Left lung (tissue), 4 donors: ENCODE measurements at regions not wholly inside any gene's neighbourhood (a gene's known extent, or its start where the extent isn't known, plus 50 kb on each side); places are given as distances from the start of the nearest gene placed in this dataset.

Experiments used
- ATAC-seq: fragments of 200-7000 bp; cut with Tn5 transposase; one replicate; pipeline ENCODE4 v1.9.1; 2020; ENCODE audit warnings: moderate library complexity
- DNase-seq, 4 donors: peaks; one replicate each; pipeline ENCODE4 v3.0.0-alpha.2; 2013 to 2020
- H3K27ac ChIP-seq, 2 donors: fragments of 200-600 bp; sonication (generic) in 1 of 2; one replicate each; pipeline versions ENCODE4 v1.5.0 to v1.8.0; 2020 to 2021
- H3K27me3 ChIP-seq, 2 donors: fragments of 200-600 bp; sonication (generic) in 1 of 2; one replicate each; pipeline versions ENCODE4 v1.5.0 to v1.8.0; 2020 to 2021
- H3K36me3 ChIP-seq, 2 donors: fragments of 200-600 bp; sonication (generic) in 1 of 2; one replicate each; pipeline versions ENCODE4 v1.5.0 to v1.8.0; 2020 to 2021
- H3K4me1 ChIP-seq, 2 donors: fragments of 200-600 bp; one replicate each; pipeline ENCODE4 v1.8.0; 2021
- H3K4me3 ChIP-seq, 2 donors: fragments of 200-600 bp; sonication (generic) in 1 of 2; one replicate each; pipeline versions ENCODE4 v1.5.0 to v1.8.0; 2020 to 2021; ENCODE audit warnings: mild to moderate bottlenecking in 1 of 2
- H3K9me3 ChIP-seq, 2 donors: fragments of 200-600 bp; sonication (generic) in 1 of 2; one replicate each; pipeline versions ENCODE4 v1.5.0 to v1.8.0; 2020 to 2021
- CTCF ChIP-seq, 2 donors: fragments of 200-600 bp; sonication (generic) in 1 of 2; IDR thresholded peaks; one replicate each; pipeline versions ENCODE4 v1.5.0 to v1.8.0; 2021; ENCODE audit warnings: antibody characterized with exemption in 2 of 2
- intact Hi-C, 2 donors: fragments of 100-400 bp; cut with DNase I; formaldehyde crosslinking; loops; one replicate each; pipeline versions ENCODE4 v1.11.2 to v1.14.2; 2022
- donor health status: DM: no; HTN: yes; CAD: no.
- donor health status: DM: no; HTN: no; CAD: no.

- DNase-seq (no peak), ATAC-seq (no peak)
- H3K9me3 ChIP-seq, result no peaks in the 10 kb centered on the region
- no peaks in the 10 kb centered on the region for H3K27me3 ChIP-seq
- no peak overlapping the region for H3K27ac ChIP-seq
- H3K36me3 ChIP-seq, result no peaks in the 10 kb centered on the region
- H3K4me3 ChIP-seq, result no peak overlapping the region
- TF ChIP-seq CTCF (IDR thresholded peaks at IDR 0.05), result no peak
- intact Hi-C loops, result no loop called here
- no peaks in the 10 kb centered on the region for H3K4me1 ChIP-seq
These were observed 460.3 kb upstream of the IL12A start for GRCh38 chr3:159528251-159528895.

- intact Hi-C loops, result no loop called here
- TF ChIP-seq CTCF (IDR thresholded peaks at IDR 0.05), result no peak
- Histone ChIP-seq H3K4me3 (no peak overlapping the region), H3K27ac (no peak overlapping the region), H3K27me3 (no peaks in the 10 kb centered on the region), H3K36me3 (no peaks in the 10 kb centered on the region), H3K4me1 (no peaks in the 10 kb centered on the region), H3K9me3 (no peaks in the 10 kb centered on the region)
- ATAC-seq, result no peak
- DNase-seq, result no peak
These were observed 456.1 kb upstream of the IL12A start for GRCh38 chr3:159532577-159532976.

GRCh38 chr3:159534496-159534895 is 454.1 kb upstream of the IL12A start:
- intact Hi-C loops, result no loop called here
- H3K9me3 ChIP-seq, result no peaks in the 10 kb centered on the region
- no peak overlapping the region for H3K4me3 ChIP-seq
- H3K36me3 ChIP-seq, result no peaks in the 10 kb centered on the region
- ATAC-seq (no peak), DNase-seq (no peak)
- no peaks in the 10 kb centered on the region for H3K27me3 ChIP-seq
- H3K27ac ChIP-seq, result no peak overlapping the region
- no peaks in the 10 kb centered on the region for H3K4me1 ChIP-seq
- no peak for TF ChIP-seq CTCF (IDR thresholded peaks at IDR 0.05)

GRCh38 chr3:159536876-159537275 is 451.8 kb upstream of the IL12A start:
- no peak for TF ChIP-seq CTCF (IDR thresholded peaks at IDR 0.05)
- Histone ChIP-seq H3K4me1 (no peaks in the 10 kb centered on the region), H3K27me3 (no peaks in the 10 kb centered on the region), H3K9me3 (no peaks in the 10 kb centered on the region), H3K36me3 (no peaks in the 10 kb centered on the region), H3K27ac (no peak overlapping the region), H3K4me3 (no peak overlapping the region)
- DNase-seq (no peak), ATAC-seq (no peak)
- intact Hi-C loops, result no loop called here

GRCh38 chr3:159538507-159538906 is 450.1 kb upstream of the IL12A start:
- intact Hi-C loops, result no loop called here
- H3K36me3 ChIP-seq, result no peaks in the 10 kb centered on the region
- H3K4me1 ChIP-seq, result no peaks in the 10 kb centered on the region
- H3K27ac ChIP-seq, result no peak overlapping the region
- DNase-seq (no peak), ATAC-seq (no peak)
- no peaks in the 10 kb centered on the region for H3K9me3 ChIP-seq
- H3K4me3 ChIP-seq, result no peak overlapping the region
- no peaks in the 10 kb centered on the region for H3K27me3 ChIP-seq
- no peak for TF ChIP-seq CTCF (IDR thresholded peaks at IDR 0.05)
